ENCODE measurements at regions not wholly inside any gene's neighbourhood (a gene's known extent, or its start where the extent isn't known, plus 50 kb on each side); places are given as distances from the start of the nearest gene placed in this dataset.

GRCh38 chr11:91768783-91769182, 455.8 kb upstream of the FAT3 start:
- TF ChIP-seq, protein P1, sequence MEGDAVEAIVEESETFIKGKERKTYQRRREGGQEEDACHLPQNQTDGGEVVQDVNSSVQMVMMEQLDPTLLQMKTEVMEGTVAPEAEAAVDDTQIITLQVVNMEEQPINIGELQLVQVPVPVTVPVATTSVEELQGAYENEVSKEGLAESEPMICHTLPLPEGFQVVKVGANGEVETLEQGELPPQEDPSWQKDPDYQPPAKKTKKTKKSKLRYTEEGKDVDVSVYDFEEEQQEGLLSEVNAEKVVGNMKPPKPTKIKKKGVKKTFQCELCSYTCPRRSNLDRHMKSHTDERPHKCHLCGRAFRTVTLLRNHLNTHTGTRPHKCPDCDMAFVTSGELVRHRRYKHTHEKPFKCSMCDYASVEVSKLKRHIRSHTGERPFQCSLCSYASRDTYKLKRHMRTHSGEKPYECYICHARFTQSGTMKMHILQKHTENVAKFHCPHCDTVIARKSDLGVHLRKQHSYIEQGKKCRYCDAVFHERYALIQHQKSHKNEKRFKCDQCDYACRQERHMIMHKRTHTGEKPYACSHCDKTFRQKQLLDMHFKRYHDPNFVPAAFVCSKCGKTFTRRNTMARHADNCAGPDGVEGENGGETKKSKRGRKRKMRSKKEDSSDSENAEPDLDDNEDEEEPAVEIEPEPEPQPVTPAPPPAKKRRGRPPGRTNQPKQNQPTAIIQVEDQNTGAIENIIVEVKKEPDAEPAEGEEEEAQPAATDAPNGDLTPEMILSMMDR (IDR thresholded peaks at IDR 0.05), result no peak
- TF ChIP-seq POLR2A (IDR thresholded peaks at IDR 0.05), result no peak

Data from body of pancreas (tissue), 4 donors.